Neutrophil (primary cell): ENCODE measurements at regions not wholly inside any gene's neighbourhood (a gene's known extent, or its start where the extent isn't known, plus 50 kb on each side); places are given as distances from the start of the nearest gene placed in this dataset.

Experiments used
- H3K27ac ChIP-seq: fragments of 200-600 bp; sonication (generic); 2 replicates; pipeline ENCODE4 v1.5.1; 2016; ENCODE audit warnings: mild to moderate bottlenecking, moderate library complexity
- H3K27me3 ChIP-seq: fragments of 200-600 bp; sonication (generic); 2 replicates; pipeline ENCODE4 v1.6.0; 2016; ENCODE audit warnings: mild to moderate bottlenecking
- H3K36me3 ChIP-seq: fragments of 200-600 bp; sonication (generic); 2 replicates; pipeline ENCODE4 v1.5.1; 2017
- H3K4me1 ChIP-seq, 2 experiments: fragments of 200-600 bp in 1 of 2; sonication (generic) in 1 of 2; 1 replicate in 1 of 2; 2 replicates in 1 of 2; pipeline versions ENCODE4 v1.5.1 to v1.6.1; 2013 to 2016; ENCODE audit warnings: low read depth in 1 of 2, low read length in 1 of 2, mild to moderate bottlenecking in 1 of 2, moderate library complexity in 1 of 2; ENCODE audit not compliant: control insufficient read depth in 1 of 2, insufficient read depth in 1 of 2
- H3K4me3 ChIP-seq, 2 experiments: fragments of 200-600 bp in 1 of 2; sonication (generic) in 1 of 2; 1 replicate in 1 of 2; 2 replicates in 1 of 2; pipeline ENCODE4 v1.5.1; 2013 to 2016; ENCODE audit warnings: low read depth in 1 of 2, low read length in 1 of 2, mild to moderate bottlenecking in 1 of 2, moderate library complexity in 1 of 2
- H3K9me3 ChIP-seq: fragments of 200-600 bp; sonication (generic); 2 replicates; pipeline ENCODE4 v1.5.1; 2016
- TF ChIP-seq, protein P1 (sequence below): fragments of 200-600 bp; sonication (generic); IDR thresholded peaks from 2 replicates; pipeline ENCODE4 v1.5.1; 2016; ENCODE audit warnings: antibody characterized with exemption

DNA sequence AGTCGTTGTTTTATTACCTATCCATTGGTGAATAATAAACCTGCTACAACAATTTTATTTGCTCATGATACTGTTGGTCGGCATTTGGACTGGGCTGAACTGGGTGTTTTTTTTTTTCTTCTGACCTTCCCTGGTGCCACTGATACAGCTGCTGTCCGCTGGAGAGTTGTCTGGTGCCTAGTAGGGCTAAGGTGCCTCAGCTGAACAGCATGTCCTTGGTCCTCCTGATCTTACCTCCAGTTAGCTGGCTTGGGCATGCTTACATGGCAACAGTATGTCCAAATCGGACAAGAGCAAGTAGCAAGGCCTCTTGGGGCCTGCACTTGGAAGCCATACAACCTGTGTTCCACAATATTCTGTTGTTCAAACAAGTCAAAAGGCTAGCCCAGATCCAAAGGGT is 563.4 kb downstream of the BMP2 start:
- Histone ChIP-seq H3K27me3 (no peaks in the 10 kb centered on the region), H3K4me3 (no peak overlapping the region), H3K9me3 (no peaks in the 10 kb centered on the region), H3K36me3 (no peaks in the 10 kb centered on the region), H3K27ac (no peak overlapping the region), H3K4me1 (no peaks in the 10 kb centered on the region)
- TF ChIP-seq, protein P1, sequence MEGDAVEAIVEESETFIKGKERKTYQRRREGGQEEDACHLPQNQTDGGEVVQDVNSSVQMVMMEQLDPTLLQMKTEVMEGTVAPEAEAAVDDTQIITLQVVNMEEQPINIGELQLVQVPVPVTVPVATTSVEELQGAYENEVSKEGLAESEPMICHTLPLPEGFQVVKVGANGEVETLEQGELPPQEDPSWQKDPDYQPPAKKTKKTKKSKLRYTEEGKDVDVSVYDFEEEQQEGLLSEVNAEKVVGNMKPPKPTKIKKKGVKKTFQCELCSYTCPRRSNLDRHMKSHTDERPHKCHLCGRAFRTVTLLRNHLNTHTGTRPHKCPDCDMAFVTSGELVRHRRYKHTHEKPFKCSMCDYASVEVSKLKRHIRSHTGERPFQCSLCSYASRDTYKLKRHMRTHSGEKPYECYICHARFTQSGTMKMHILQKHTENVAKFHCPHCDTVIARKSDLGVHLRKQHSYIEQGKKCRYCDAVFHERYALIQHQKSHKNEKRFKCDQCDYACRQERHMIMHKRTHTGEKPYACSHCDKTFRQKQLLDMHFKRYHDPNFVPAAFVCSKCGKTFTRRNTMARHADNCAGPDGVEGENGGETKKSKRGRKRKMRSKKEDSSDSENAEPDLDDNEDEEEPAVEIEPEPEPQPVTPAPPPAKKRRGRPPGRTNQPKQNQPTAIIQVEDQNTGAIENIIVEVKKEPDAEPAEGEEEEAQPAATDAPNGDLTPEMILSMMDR: no peak

DNA sequence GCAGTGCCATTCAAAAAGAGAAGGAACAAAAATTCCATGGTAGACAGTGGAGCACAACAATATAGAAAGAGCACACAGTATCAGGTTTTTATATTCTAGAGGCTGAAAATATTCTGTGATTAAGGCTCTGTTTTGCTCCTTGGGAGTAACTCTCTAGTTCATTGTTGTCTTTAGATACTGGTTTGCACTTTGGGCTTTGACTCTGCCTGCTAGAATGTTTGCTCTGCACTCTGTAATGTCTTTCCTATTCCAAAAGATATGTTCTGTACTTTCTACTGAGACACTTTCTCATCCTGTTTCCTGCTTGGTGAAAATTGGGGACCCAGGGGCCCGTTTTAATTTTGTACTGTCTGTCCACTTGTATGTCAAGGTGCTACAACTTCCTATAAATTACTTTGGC is 564.7 kb downstream of the BMP2 start:
- no peaks in the 10 kb centered on the region for H3K4me1 ChIP-seq
- H3K27ac ChIP-seq: no peak overlapping the region
- TF ChIP-seq, protein P1: no peak
- H3K27me3 ChIP-seq: no peaks in the 10 kb centered on the region
- H3K36me3 ChIP-seq: no peaks in the 10 kb centered on the region
- no peaks in the 10 kb centered on the region for H3K9me3 ChIP-seq
- H3K4me3 ChIP-seq: no peak overlapping the region

DNA sequence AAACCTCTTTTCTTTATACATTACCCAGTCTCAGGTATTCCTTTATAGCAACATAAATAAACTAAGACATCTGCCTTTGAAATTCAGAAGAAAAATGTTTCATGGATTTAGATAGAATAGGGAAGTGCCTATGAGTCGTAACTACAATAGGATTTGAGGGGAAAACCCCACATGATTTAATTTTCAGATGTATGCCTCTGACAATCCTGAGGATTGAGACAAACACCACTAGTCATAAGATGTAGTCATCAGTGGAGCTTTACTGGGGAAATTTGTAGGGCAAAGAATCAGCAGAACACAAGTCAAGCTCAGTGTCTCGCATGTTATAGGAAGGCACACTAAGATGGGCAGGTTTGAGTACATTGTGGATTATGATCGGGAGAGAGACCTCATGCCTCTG is 566.4 kb downstream of the BMP2 start:
- H3K9me3 ChIP-seq: no peaks in the 10 kb centered on the region
- TF ChIP-seq, protein P1: no peak
- no peaks in the 10 kb centered on the region for H3K36me3 ChIP-seq
- H3K27ac ChIP-seq: no peak overlapping the region
- no peak overlapping the region for H3K4me3 ChIP-seq
- no peaks in the 10 kb centered on the region for H3K27me3 ChIP-seq
- no peaks in the 10 kb centered on the region for H3K4me1 ChIP-seq

DNA sequence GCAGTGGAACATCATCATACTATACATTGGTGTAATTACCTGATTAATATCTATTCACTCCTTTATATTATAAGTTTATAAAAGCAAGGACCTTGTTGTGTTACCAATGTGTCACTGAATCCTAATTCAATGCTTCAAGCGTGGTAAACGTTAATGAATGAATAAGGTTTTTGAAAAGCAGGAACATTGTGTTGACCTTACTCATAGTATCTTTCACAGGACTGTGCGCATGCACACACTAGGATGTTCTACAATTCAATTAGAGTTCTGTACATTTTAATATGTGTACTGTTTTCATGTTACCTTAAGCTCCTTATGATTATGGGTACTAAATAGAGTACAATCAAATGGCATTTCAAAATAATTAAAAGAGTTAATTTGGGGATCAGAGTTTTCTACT is 578.5 kb downstream of the BMP2 start:
- Histone ChIP-seq H3K4me3 (no peak overlapping the region), H3K4me1 (no peaks in the 10 kb centered on the region), H3K27me3 (peaks cover 1% of the 10 kb centered on the region), H3K36me3 (no peaks in the 10 kb centered on the region), H3K27ac (no peak overlapping the region), H3K9me3 (no peaks in the 10 kb centered on the region)
- TF ChIP-seq, protein P1: no peak

DNA sequence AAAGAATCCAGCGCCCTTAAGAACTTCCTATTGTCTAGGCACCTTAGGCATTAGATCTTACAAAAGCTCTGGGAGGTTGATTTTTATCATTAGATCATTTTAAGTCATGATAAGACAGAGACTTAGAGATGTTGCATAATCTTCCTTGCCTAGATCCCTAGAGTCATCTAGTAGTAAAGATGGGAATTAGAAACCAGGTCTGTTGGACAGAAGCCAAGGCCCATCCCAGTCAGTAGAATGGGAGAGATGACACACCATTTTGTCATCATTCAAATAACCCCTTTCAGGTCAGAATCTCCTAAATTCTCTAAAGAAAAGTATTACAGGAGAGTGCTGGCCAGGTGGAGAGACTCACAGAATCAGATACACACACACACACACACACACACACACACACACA is 579.1 kb downstream of the BMP2 start:
- Histone ChIP-seq H3K4me1 (no peaks in the 10 kb centered on the region), H3K4me3 (no peak overlapping the region), H3K9me3 (no peaks in the 10 kb centered on the region), H3K36me3 (no peaks in the 10 kb centered on the region), H3K27me3 (peaks cover 4% of the 10 kb centered on the region), H3K27ac (no peak overlapping the region)
- TF ChIP-seq, protein P1: no peak

DNA sequence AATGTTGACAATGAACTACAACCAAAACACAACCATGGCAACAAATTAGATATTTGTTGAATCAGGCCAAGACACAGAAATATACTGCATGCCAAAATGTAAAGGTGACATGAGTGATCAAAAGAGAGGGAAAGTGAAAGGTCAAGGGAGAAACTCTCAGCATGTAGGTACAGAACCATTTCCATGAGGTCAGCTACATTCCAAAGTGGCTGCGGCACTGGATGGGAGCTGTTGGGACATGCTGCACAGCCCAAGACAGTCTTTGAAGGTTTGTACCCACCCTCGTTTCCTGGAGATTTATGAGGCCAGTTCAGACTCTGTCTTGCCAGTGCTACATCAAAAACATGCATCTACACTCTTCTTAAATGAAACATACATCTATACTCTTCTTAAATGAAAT is 579.9 kb downstream of the BMP2 start:
- Histone ChIP-seq H3K9me3 (no peaks in the 10 kb centered on the region), H3K27me3 (peaks cover 12% of the 10 kb centered on the region), H3K27ac (no peak overlapping the region), H3K36me3 (no peaks in the 10 kb centered on the region), H3K4me3 (no peak overlapping the region), H3K4me1 (no peaks in the 10 kb centered on the region)
- TF ChIP-seq, protein P1: no peak
